PFSK-1 (cell line): ENCODE measurements at regions not wholly inside any gene's neighbourhood (a gene's known extent, or its start where the extent isn't known, plus 50 kb on each side); places are given as distances from the start of the nearest gene placed in this dataset.

ENCODE experiments used
- FOXP2 ChIP-seq: optimal IDR thresholded peaks from 2 replicates; pipeline ENCODE3; 2011; ENCODE audit warnings: borderline replicate concordance, control low read depth, inconsistent platforms; ENCODE audit not compliant: insufficient read depth; ENCODE audit errors: extremely low read length, extremely low read depth
- POLR2AphosphoS5 ChIP-seq: IDR thresholded peaks from 2 replicates; pipeline ENCODE4 v1.6.1; 2012; ENCODE audit warnings: low read depth, mild to moderate bottlenecking, control low read depth, low read length, moderate library complexity
- REST ChIP-seq, 2 experiments: IDR thresholded peaks; 2 replicates each; pipeline versions ENCODE4 v1.6.1 to v1.8.0; 2011 to 2012; ENCODE audit warnings: low read depth in 2 of 2, low read length in 2 of 2, control low read depth in 1 of 2, inconsistent platforms in 1 of 2, mild to moderate bottlenecking in 1 of 2, moderate library complexity in 1 of 2; ENCODE audit not compliant: insufficient read depth in 1 of 2
- SIN3A ChIP-seq: IDR thresholded peaks from 2 replicates; pipeline ENCODE4 v1.6.1; 2012; ENCODE audit warnings: mild to moderate bottlenecking, low read length, moderate library complexity, borderline replicate concordance; ENCODE audit not compliant: insufficient read depth
- TAF1 ChIP-seq: IDR thresholded peaks from 2 replicates; pipeline ENCODE4 v1.6.1; 2012; ENCODE audit warnings: low read length, control low read depth, borderline replicate concordance; ENCODE audit not compliant: insufficient read depth

DNA sequence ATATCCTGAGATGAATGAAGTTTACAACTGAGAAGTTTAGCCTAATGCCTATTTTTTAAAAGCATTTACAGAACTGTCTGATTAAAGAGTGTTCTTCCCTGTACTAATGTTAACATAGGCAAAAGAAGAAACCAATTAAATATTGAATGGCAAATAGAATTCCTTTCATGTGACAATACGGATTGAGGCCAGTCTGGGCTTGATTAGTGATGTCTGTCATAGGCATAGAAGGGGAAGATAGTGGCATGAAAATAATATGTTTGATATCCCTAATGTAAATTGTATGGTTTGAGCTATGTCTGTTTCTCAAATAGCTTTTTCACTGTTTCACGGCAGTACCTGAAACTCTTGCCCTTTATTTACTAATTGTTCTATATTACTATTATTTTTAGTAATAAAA is 443.1 kb upstream of the CLINT1 start:
- TF ChIP-seq TAF1 (no peak), POLR2AphosphoS5 (no peak), REST (IDR thresholded peaks at IDR 0.05; ENCODE audit: insufficient read depth in 1 of 2, low read depth in 2 of 2, low read length in 2 of 2) (no peak), SIN3A (no peak), FOXP2 (no peak)
